GM12878 (cell line): ENCODE measurements at regions not wholly inside any gene's neighbourhood (a gene's known extent, or its start where the extent isn't known, plus 50 kb on each side); places are given as distances from the start of the nearest gene placed in this dataset.

Experiments used
- ATAC-seq: fragments of 200-7000 bp; cut with Tn5 transposase; 3 replicates; pipeline ENCODE4 v1.9.1; 2020; ENCODE audit warnings: mild to moderate bottlenecking, moderate library complexity
- BruUV-seq: library from RNA; stranded (reverse); fragments of 400-500 nt; replicated peaks from 2 replicates; lab custom pipeline; 2021; lab: Mats Ljungman, UMichigan
- CTCF ChIA-PET: fragments of 300-600 bp; sonication (Branson Sonifier 250); formaldehyde crosslinking; extraction: SDS; loops from one replicate; lab custom pipeline; 2021; ENCODE audit warnings: inconsistent platforms; lab: Yijun Ruan, JAX
- POLR2A ChIA-PET: fragments of 350-600 bp; formaldehyde crosslinking; extraction: SDS; loops from one replicate; lab custom pipeline; 2021; ENCODE audit warnings: inconsistent platforms; lab: Charles Lee
- RAD21 ChIA-PET: fragments of 300-600 bp; sonication (Branson Sonifier 250); formaldehyde crosslinking; loops from one replicate; lab custom pipeline; 2023; ENCODE audit warnings: antibody characterized with exemption; ENCODE audit not compliant: unreplicated experiment; lab: Charles Lee
- SMC1A ChIA-PET: fragments of 300-600 bp; sonication (Branson Sonifier 250); formaldehyde crosslinking; loops from one replicate; lab custom pipeline; 2023; ENCODE audit not compliant: unreplicated experiment, uncharacterized antibody; lab: Charles Lee
- DNase-seq: peaks from one replicate; pipeline ENCODE4 v3.0.0-alpha.2; 2011; ENCODE audit warnings: low read depth, low spot score
- FAIRE-seq: peaks from 3 replicates; lab custom pipeline; 2011; peaks lifted over from hg19 to GRCh38; lab: Jason Lieb, UNC
- H2AFZ ChIP-seq: 2 replicates; pipeline ENCODE4 v1.6.0; 2011; ENCODE audit warnings: low read depth, low read length, control low read depth; ENCODE audit not compliant: control insufficient read depth
- H3K27ac ChIP-seq: 2 replicates; pipeline ENCODE4 v1.5.1; 2011; ENCODE audit warnings: control low read depth; ENCODE audit not compliant: control insufficient read depth, insufficient read depth
- H3K27me3 ChIP-seq, 2 experiments: replicated peaks in 1 of 2; 2 replicates each; pipeline versions ENCODE4 v1.6.0 to v1.6.1; 2011; ENCODE audit warnings: low read length in 1 of 2; ENCODE audit not compliant: control insufficient read depth in 2 of 2, insufficient read depth in 2 of 2
- H3K36me3 ChIP-seq, 2 experiments: 2 replicates each; pipeline ENCODE4 v1.5.1; 2011; ENCODE audit warnings: low read length in 1 of 2; ENCODE audit not compliant: control insufficient read depth in 2 of 2, insufficient read depth in 2 of 2
- H3K4me1 ChIP-seq: 2 replicates; pipeline ENCODE4 v1.6.1; 2011; ENCODE audit warnings: mild to moderate bottlenecking, low read length, moderate library complexity, mixed read lengths; ENCODE audit not compliant: control insufficient read depth, insufficient read depth
- H3K4me2 ChIP-seq: 2 replicates; pipeline ENCODE4 v1.6.0; 2011; ENCODE audit warnings: control low read depth; ENCODE audit not compliant: control insufficient read depth, insufficient read depth
- H3K4me3 ChIP-seq: fragments of 200-600 bp; sonication (generic); 2 replicates; pipeline ENCODE4 v1.5.1; 2016
- H3K79me2 ChIP-seq: 2 replicates; pipeline ENCODE4 v1.6.0; 2011; ENCODE audit warnings: low read length; ENCODE audit not compliant: control insufficient read depth, insufficient read depth
- H3K9ac ChIP-seq: 2 replicates; pipeline ENCODE4 v1.8.0; 2011; ENCODE audit warnings: low read length, control low read depth, mixed read lengths; ENCODE audit not compliant: control insufficient read depth, insufficient read depth
- H3K9me3 ChIP-seq: replicated peaks from 3 replicates; pipeline ENCODE4 v1.5.1; 2011; ENCODE audit warnings: mild to moderate bottlenecking, low read length; ENCODE audit not compliant: control insufficient read depth, insufficient read depth
- H4K20me1 ChIP-seq: 2 replicates; pipeline ENCODE4 v1.6.0; 2011; ENCODE audit not compliant: control insufficient read depth, insufficient read depth
- CBX3 ChIP-seq: fragments of 200-600 bp; sonication (generic); IDR thresholded peaks from 2 replicates; pipeline ENCODE4 v1.6.1; 2016; ENCODE audit warnings: low read depth, borderline replicate concordance
- CHD1 ChIP-seq: IDR thresholded peaks from 2 replicates; pipeline ENCODE4 v1.6.1; 2012; ENCODE audit warnings: low read depth, low read length, improper control_type of control experiment
- EED ChIP-seq: sonication (generic); IDR thresholded peaks from 2 replicates; pipeline ENCODE4 v1.6.1; 2016; ENCODE audit warnings: antibody characterized with exemption, low read depth
- MAX ChIP-seq: IDR thresholded peaks from 2 replicates; pipeline ENCODE4 v1.6.1; 2012; ENCODE audit warnings: low read depth, low read length, improper control_type of control experiment
- POLR2AphosphoS5 ChIP-seq: IDR thresholded peaks from 2 replicates; pipeline ENCODE4 v1.6.1; 2011; ENCODE audit warnings: mild to moderate bottlenecking, low read length, inconsistent platforms
- SRF ChIP-seq, 2 experiments: IDR thresholded peaks; 2 replicates each; pipeline ENCODE4 v1.6.1; 2011; ENCODE audit warnings: low read depth in 2 of 2, low read length in 2 of 2, mild to moderate bottlenecking in 1 of 2, moderate library complexity in 1 of 2
- STAT1 ChIP-seq: fragments of 450-650 bp; conservative IDR thresholded peaks from 2 replicates; pipeline ENCODE4 v1.6.1; 2014; ENCODE audit warnings: antibody characterized with exemption, mild to moderate bottlenecking
- TAF1 ChIP-seq: IDR thresholded peaks from 2 replicates; pipeline ENCODE4 v1.6.1; 2011; ENCODE audit warnings: mild to moderate bottlenecking, low read depth, low read length, borderline replicate concordance
- WGBS: methylation state at CpG from one replicate; pipeline ENCODE4 v1.1.6; 2016; ENCODE audit warnings: low lambda C conversion rate; ENCODE audit not compliant: insufficient replicate concordance, insufficient coverage; ENCODE audit errors: missing lambda C conversion rate; 5-methylcytosine and 5-hydroxymethylcytosine counted together
- in situ Hi-C: fragments of 300-500 bp; cut with MboI; formaldehyde crosslinking; loops from 9 replicates; pipeline ENCODE4 v1.14.3; 2018; ENCODE audit warnings: mixed read lengths
- intact Hi-C: fragments of 100-400 bp; cut with micrococcal nuclease; formaldehyde crosslinking; loops from one replicate; pipeline ENCODE4 v1.14.2; 2022; ENCODE audit not compliant: unreplicated experiment

GRCh38 chr1:60196026-60196425, 122.5 kb upstream of the C1orf87 start (continued):
- no peak for TF ChIP-seq TAF1
- no peak for TF ChIP-seq CHD1
- no peak for TF ChIP-seq MAX
- no peak for TF ChIP-seq SRF (IDR thresholded peaks at IDR 0.05; ENCODE audit: low read depth in 2 of 2, low read length in 2 of 2)
- TF ChIP-seq POLR2AphosphoS5 = no peak
- TF ChIP-seq, all 136 proteins: peak for 0

- no TSS peak for BruUV-seq
- no peak overlapping the region for H3K27ac ChIP-seq
- no peak for TF ChIP-seq CBX3
- no peak for TF ChIP-seq STAT1
- TF ChIP-seq EED = no peak
- ChIA-PET POLR2A (no interaction called here), CTCF (no interaction called here), RAD21 (no interaction called here), SMC1A (no interaction called here)
- DNase-seq (no peak), ATAC-seq (no peak), FAIRE-seq (no peak)
- no peaks in the 10 kb centered on the region for H3K4me1 ChIP-seq
- H3K79me2 ChIP-seq = no peaks in the 10 kb centered on the region
- WGBS = 0% methylated on average over 1 of the region's 1 CpG
- no peak overlapping the region for H3K4me3 ChIP-seq
- H3K36me3 ChIP-seq = no peaks in the 10 kb centered on the region
- H3K4me2 ChIP-seq = no peak overlapping the region
- H3K9ac ChIP-seq = no peak overlapping the region
- no peaks in the 10 kb centered on the region for H4K20me1 ChIP-seq
- H2AFZ ChIP-seq = no peak overlapping the region
- in situ Hi-C loops (no loop called here), intact Hi-C loops (no loop called here)
- H3K9me3 ChIP-seq = no peaks in the 10 kb centered on the region; the same call in 2 of the 3 replicates
- no peaks in the 10 kb centered on the region for H3K27me3 ChIP-seq
Observed at GRCh38 chr1:60185684-60186083, 112.1 kb upstream of the C1orf87 start.
